ACC112 (cell line): ENCODE measurements at regions not wholly inside any gene's neighbourhood (a gene's known extent, or its start where the extent isn't known, plus 50 kb on each side); places are given as distances from the start of the nearest gene placed in this dataset.

Experiments used
- H2AFZ ChIP-seq: fragments of 200-600 bp; sonication (generic); one replicate; pipeline ENCODE4 v1.6.0; 2017; ENCODE audit warnings: antibody characterized with exemption, low read length; ENCODE audit not compliant: unreplicated experiment
- H3K27ac ChIP-seq: fragments of 200-600 bp; sonication (generic); 2 replicates; pipeline ENCODE4 v1.5.1; 2014; ENCODE audit warnings: low read depth, mild to moderate bottlenecking, antibody characterized with exemption, low read length, moderate library complexity
- H3K27me3 ChIP-seq: fragments of 200-600 bp; sonication (generic); 2 replicates; pipeline ENCODE4 v1.6.1; 2014; ENCODE audit warnings: mild to moderate bottlenecking, antibody characterized with exemption, low read length, moderate library complexity, mixed read lengths; ENCODE audit not compliant: insufficient read depth
- H3K36me3 ChIP-seq: fragments of 200-600 bp; sonication (generic); 2 replicates; pipeline ENCODE4 v1.6.1; 2016; ENCODE audit warnings: mild to moderate bottlenecking, antibody characterized with exemption, low read length, moderate library complexity, mixed read lengths; ENCODE audit not compliant: insufficient read depth
- H3K4me1 ChIP-seq: fragments of 200-600 bp; sonication (generic); one replicate; pipeline ENCODE4 v1.6.1; 2016; ENCODE audit warnings: low read length, mixed read lengths; ENCODE audit not compliant: insufficient read depth, unreplicated experiment, control insufficient read depth
- H3K4me3 ChIP-seq: fragments of 200-600 bp; sonication (generic); 2 replicates; pipeline ENCODE4 v1.5.1; 2014; ENCODE audit warnings: mild to moderate bottlenecking, low read depth, low read length
- H3K79me2 ChIP-seq: fragments of 200-600 bp; sonication (generic); one replicate; pipeline ENCODE4 v1.6.0; 2016; ENCODE audit warnings: low read length; ENCODE audit not compliant: control insufficient read depth, unreplicated experiment, insufficient read depth

- Histone ChIP-seq H3K4me1 (no peaks in the 10 kb centered on the region), H3K4me3 (no peak overlapping the region), H2AFZ (no peak overlapping the region), H3K27me3 (no peaks in the 10 kb centered on the region), H3K27ac (no peak overlapping the region), H3K36me3 (no peaks in the 10 kb centered on the region), H3K79me2 (no peaks in the 10 kb centered on the region)
Observed at GRCh38 chr1:69126796-69127195, 440.9 kb upstream of the LRRC7 start.

DNA sequence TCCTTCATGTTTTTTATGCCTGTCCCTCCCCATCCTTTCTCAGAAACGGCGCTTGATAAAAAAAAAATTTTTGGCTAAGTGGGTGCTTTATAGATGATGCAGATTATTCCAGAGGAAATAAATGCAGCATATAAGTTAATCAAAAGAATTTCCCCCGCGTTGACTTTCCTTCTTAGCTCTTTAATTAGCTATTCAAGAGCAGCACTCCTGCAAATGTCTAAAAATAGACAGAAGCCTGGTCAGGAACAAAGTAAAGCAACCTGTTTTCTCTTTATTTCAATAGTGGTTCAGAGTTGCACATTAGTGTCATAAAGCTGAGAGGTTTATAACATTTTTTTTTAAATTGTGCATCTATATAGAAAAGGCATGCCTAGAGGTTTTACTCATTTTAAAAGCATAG, 439.5 kb upstream of the LRRC7 start:
- Histone ChIP-seq H2AFZ (no peak overlapping the region), H3K36me3 (no peaks in the 10 kb centered on the region), H3K27me3 (no peaks in the 10 kb centered on the region), H3K27ac (no peak overlapping the region), H3K4me3 (no peak overlapping the region), H3K4me1 (no peaks in the 10 kb centered on the region), H3K79me2 (no peaks in the 10 kb centered on the region)

GRCh38 chr1:69129538-69129937, 438.2 kb upstream of the LRRC7 start:
- H3K4me3 ChIP-seq, result no peak overlapping the region
- no peaks in the 10 kb centered on the region for H3K27me3 ChIP-seq
- H2AFZ ChIP-seq, result no peak overlapping the region
- H3K27ac ChIP-seq, result no peak overlapping the region
- H3K4me1 ChIP-seq, result no peaks in the 10 kb centered on the region
- no peaks in the 10 kb centered on the region for H3K79me2 ChIP-seq
- H3K36me3 ChIP-seq, result no peaks in the 10 kb centered on the region

GRCh38 chr1:69138172-69138571, 429.6 kb upstream of the LRRC7 start:
- Histone ChIP-seq H2AFZ (no peak overlapping the region), H3K36me3 (no peaks in the 10 kb centered on the region), H3K4me1 (no peaks in the 10 kb centered on the region)

GRCh38 chr1:69139007-69139406, 428.7 kb upstream of the LRRC7 start:
- no peak overlapping the region for H3K4me3 ChIP-seq
- H3K36me3 ChIP-seq, result no peaks in the 10 kb centered on the region
- H3K4me1 ChIP-seq, result no peaks in the 10 kb centered on the region
- no peak overlapping the region for H3K27ac ChIP-seq
- H3K27me3 ChIP-seq, result no peaks in the 10 kb centered on the region
- H3K79me2 ChIP-seq, result no peaks in the 10 kb centered on the region
- H2AFZ ChIP-seq, result no peak overlapping the region

More at GRCh38 chr1:69138172-69138571, 429.6 kb upstream of the LRRC7 start:
- H3K27me3 ChIP-seq, result no peaks in the 10 kb centered on the region
- no peaks in the 10 kb centered on the region for H3K79me2 ChIP-seq
- H3K27ac ChIP-seq, result no peak overlapping the region
- no peak overlapping the region for H3K4me3 ChIP-seq

GRCh38 chr1:69146303-69146702, 421.4 kb upstream of the LRRC7 start:
- H3K79me2 ChIP-seq, result no peaks in the 10 kb centered on the region
- H3K36me3 ChIP-seq, result no peaks in the 10 kb centered on the region
- no peaks in the 10 kb centered on the region for H3K27me3 ChIP-seq
- H3K27ac ChIP-seq, result no peak overlapping the region
- no peak overlapping the region for H3K4me3 ChIP-seq
- no peak overlapping the region for H2AFZ ChIP-seq
- H3K4me1 ChIP-seq, result no peaks in the 10 kb centered on the region

DNA sequence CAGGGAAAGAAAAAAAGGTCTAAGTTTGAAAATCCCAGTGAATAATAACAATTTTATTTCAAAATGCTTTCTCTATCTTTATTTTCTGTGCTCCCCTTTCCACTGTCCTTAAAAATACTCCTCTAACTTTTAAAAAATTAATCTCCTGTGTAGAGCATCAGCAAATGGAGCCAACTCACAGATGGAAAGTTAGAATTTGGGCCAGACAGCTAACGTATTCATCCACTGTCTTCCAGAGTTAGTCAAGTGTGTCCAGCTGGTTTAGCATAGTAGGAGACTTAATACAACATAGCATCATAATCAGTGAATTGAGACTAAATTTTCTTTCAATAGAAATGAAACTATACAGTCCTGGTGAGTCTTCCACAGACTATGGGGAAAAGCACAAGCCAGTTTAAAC, 419.0 kb upstream of the LRRC7 start:
- H3K4me1 ChIP-seq, result no peaks in the 10 kb centered on the region
- H2AFZ ChIP-seq, result no peak overlapping the region
- H3K79me2 ChIP-seq, result no peaks in the 10 kb centered on the region
- H3K27ac ChIP-seq, result no peak overlapping the region
- no peaks in the 10 kb centered on the region for H3K27me3 ChIP-seq
- H3K4me3 ChIP-seq, result no peak overlapping the region
- H3K36me3 ChIP-seq, result no peaks in the 10 kb centered on the region

- Histone ChIP-seq H3K79me2 (no peaks in the 10 kb centered on the region), H3K36me3 (no peaks in the 10 kb centered on the region), H3K27ac (no peak overlapping the region), H3K4me3 (no peak overlapping the region), H3K4me1 (no peaks in the 10 kb centered on the region), H3K27me3 (no peaks in the 10 kb centered on the region), H2AFZ (no peak overlapping the region)
Observed at GRCh38 chr1:69157046-69157756, 410.5 kb upstream of the LRRC7 start.

GRCh38 chr1:69163241-69163640, 404.5 kb upstream of the LRRC7 start:
- H2AFZ ChIP-seq, result no peak overlapping the region
- no peaks in the 10 kb centered on the region for H3K4me1 ChIP-seq
- no peak overlapping the region for H3K4me3 ChIP-seq
- no peaks in the 10 kb centered on the region for H3K36me3 ChIP-seq
- H3K27me3 ChIP-seq, result no peaks in the 10 kb centered on the region
- H3K27ac ChIP-seq, result no peak overlapping the region
- no peaks in the 10 kb centered on the region for H3K79me2 ChIP-seq

DNA sequence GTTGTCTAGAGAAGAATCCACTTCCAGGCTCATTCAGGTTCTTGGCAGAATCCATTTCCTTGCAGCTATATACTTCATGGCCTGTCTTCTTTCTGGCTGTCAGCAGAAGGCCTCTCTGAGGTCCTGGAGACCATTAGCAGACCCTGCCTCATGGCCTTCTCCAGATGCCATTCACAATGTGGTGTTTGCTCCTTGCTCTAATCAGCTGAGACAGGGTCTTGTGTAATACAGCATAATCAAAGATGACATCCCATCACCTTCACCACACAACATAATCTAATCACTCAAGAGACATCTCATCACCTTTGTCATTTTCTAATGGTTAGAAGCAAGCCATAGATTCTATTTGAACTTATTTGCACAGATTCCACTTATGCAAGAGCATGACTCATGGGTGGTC, 403.9 kb upstream of the LRRC7 start:
- Histone ChIP-seq H3K79me2 (no peaks in the 10 kb centered on the region), H3K4me3 (no peak overlapping the region), H3K27me3 (no peaks in the 10 kb centered on the region), H2AFZ (no peak overlapping the region), H3K27ac (no peak overlapping the region), H3K36me3 (no peaks in the 10 kb centered on the region), H3K4me1 (no peaks in the 10 kb centered on the region)

GRCh38 chr1:69167876-69168275, 399.8 kb upstream of the LRRC7 start:
- Histone ChIP-seq H2AFZ (no peak overlapping the region), H3K36me3 (no peaks in the 10 kb centered on the region), H3K4me3 (no peak overlapping the region), H3K79me2 (no peaks in the 10 kb centered on the region), H3K27ac (no peak overlapping the region), H3K27me3 (no peaks in the 10 kb centered on the region), H3K4me1 (no peaks in the 10 kb centered on the region)
